PC-9 (cell line): ENCODE measurements at regions not wholly inside any gene's neighbourhood (a gene's known extent, or its start where the extent isn't known, plus 50 kb on each side); places are given as distances from the start of the nearest gene placed in this dataset.
"Not testable (repeated sequence)": the region's sequence is repeated elsewhere in the genome, so short reads cannot be mapped to it uniquely, and the experiment has no call there.

ENCODE experiments used
- BruUV-seq: library from RNA; stranded (reverse); fragments of 400-500 nt; replicated peaks from 2 replicates; lab custom pipeline; 2021; lab: Mats Ljungman, UMichigan
- CTCF ChIA-PET: fragments of 300-600 bp; sonication (Branson Sonifier 250); formaldehyde crosslinking; loops from one replicate; lab custom pipeline; 2022; ENCODE audit warnings: antibody characterized with exemption; lab: Charles Lee
- POLR2A ChIA-PET: fragments of 300-600 bp; sonication (Branson Sonifier 250); formaldehyde crosslinking; loops from one replicate; lab custom pipeline; 2022; ENCODE audit warnings: antibody characterized with exemption; ENCODE audit not compliant: unreplicated experiment; lab: Charles Lee
- DNase-seq, 2 experiments: peaks; one replicate each; pipeline versions ENCODE4 v3.0.0 to v3.0.0-alpha.2; 2015 to 2022; ENCODE audit warnings: mixed read lengths in 1 of 2
- H2AFZ ChIP-seq: fragments of 200-600 bp; sonication (generic); 2 replicates; pipeline ENCODE4 v1.8.1; 2017; ENCODE audit warnings: antibody characterized with exemption
- H3F3A ChIP-seq: fragments of 200-600 bp; sonication (generic); 2 replicates; pipeline ENCODE4 v1.8.1; 2017; ENCODE audit warnings: antibody characterized with exemption, mild to moderate bottlenecking, low read depth; ENCODE audit not compliant: insufficient read depth
- H3K27ac ChIP-seq: fragments of 200-600 bp; sonication (generic); 2 replicates; pipeline ENCODE4 v1.6.1; 2016; ENCODE audit warnings: mixed run types
- H3K27me3 ChIP-seq: fragments of 200-600 bp; sonication (generic); 2 replicates; pipeline ENCODE4 v1.6.1; 2016; ENCODE audit warnings: low read depth, mixed run types; ENCODE audit not compliant: insufficient read depth
- H3K36me3 ChIP-seq: fragments of 200-600 bp; sonication (generic); 2 replicates; pipeline ENCODE4 v1.6.1; 2016; ENCODE audit warnings: low read depth, mixed run types
- H3K4me1 ChIP-seq: fragments of 200-600 bp; sonication (generic); replicated peaks from 2 replicates; pipeline ENCODE4 v1.6.1; 2016; ENCODE audit warnings: mixed run types; ENCODE audit not compliant: insufficient read depth
- H3K4me2 ChIP-seq: fragments of 200-600 bp; sonication (generic); 2 replicates; pipeline ENCODE4 v1.6.1; 2017; ENCODE audit warnings: mixed run types
- H3K4me3 ChIP-seq: fragments of 200-600 bp; sonication (generic); 2 replicates; pipeline ENCODE4 v1.6.1; 2016; ENCODE audit warnings: mixed run types
- H3K79me2 ChIP-seq: fragments of 200-600 bp; sonication (generic); 2 replicates; pipeline ENCODE4 v1.6.1; 2017; ENCODE audit warnings: low read depth, mixed run types
- H3K9me2 ChIP-seq: fragments of 200-600 bp; sonication (generic); 2 replicates; pipeline ENCODE4 v1.8.1; 2017; ENCODE audit warnings: mild to moderate bottlenecking; ENCODE audit not compliant: insufficient read depth
- H3K9me3 ChIP-seq: fragments of 200-600 bp; sonication (generic); 2 replicates; pipeline ENCODE4 v1.8.1; 2016; ENCODE audit warnings: low read depth; ENCODE audit not compliant: insufficient read depth
- H4K20me1 ChIP-seq: fragments of 200-600 bp; sonication (generic); 2 replicates; pipeline ENCODE4 v1.8.1; 2017; ENCODE audit not compliant: insufficient read depth
- CTCF ChIP-seq: fragments of 200-600 bp; sonication (generic); conservative IDR thresholded peaks from 2 replicates; pipeline ENCODE4 v1.6.1; 2017; ENCODE audit warnings: mixed run types, antibody characterized with exemption, mild to moderate bottlenecking, moderate library complexity
- EZH2 ChIP-seq: fragments of 200-600 bp; sonication (generic); IDR thresholded peaks from 2 replicates; pipeline ENCODE4 v1.8.0; 2017; ENCODE audit warnings: antibody characterized with exemption, low read depth
- intact Hi-C: fragments of 100-400 bp; cut with micrococcal nuclease; formaldehyde crosslinking; loops from one replicate; pipeline ENCODE4 v1.10.0; 2022; ENCODE audit not compliant: unreplicated experiment

- intact Hi-C loops, result no loop called here
- H3K9me3 ChIP-seq, result no peaks in the 10 kb centered on the region; the same call in 1 of the 2 replicates
- no peaks in the 10 kb centered on the region for H3K79me2 ChIP-seq
- TF ChIP-seq EZH2 (no peak), CTCF (no peak)
- no peaks in the 10 kb centered on the region for H3K27me3 ChIP-seq
- DNase-seq, result no peak
- H3F3A ChIP-seq, result no peaks in the 10 kb centered on the region
- BruUV-seq, result no TSS peak
- H3K36me3 ChIP-seq, result no peaks in the 10 kb centered on the region
- no peak overlapping the region for H2AFZ ChIP-seq
- H3K4me3 ChIP-seq, result no peak overlapping the region
- H4K20me1 ChIP-seq, result no peaks in the 10 kb centered on the region
- H3K4me1 ChIP-seq, result no peaks in the 10 kb centered on the region
- POLR2A ChIA-PET, result interaction anchor here (0.6 kb wide), 1 partner anchor 33 kb away, joined by 5 read pairs; no protein-coding TSS in a partner anchor
- H3K27ac ChIP-seq, result no peak overlapping the region
- H3K9me2 ChIP-seq, result no peaks in the 10 kb centered on the region
- CTCF ChIA-PET, result interaction anchor here (0.8 kb wide), 1 partner anchor 540 kb away, joined by 3 read pairs; no protein-coding TSS in a partner anchor
- H3K4me2 ChIP-seq, result no peak overlapping the region
Observed at GRCh38 chr12:20063116-20063515, 305.2 kb upstream of the PDE3A start.

- Histone ChIP-seq H2AFZ (no peak overlapping the region), H4K20me1 (no peaks in the 10 kb centered on the region), H3K9me3 (no peaks in the 10 kb centered on the region), H3K4me2 (no peak overlapping the region), H3K27me3 (no peaks in the 10 kb centered on the region), H3F3A (no peaks in the 10 kb centered on the region), H3K4me1 (no peaks in the 10 kb centered on the region), H3K79me2 (no peaks in the 10 kb centered on the region), H3K9me2 (no peaks in the 10 kb centered on the region), H3K4me3 (no peak overlapping the region), H3K27ac (no peak overlapping the region), H3K36me3 (no peaks in the 10 kb centered on the region)
- TF ChIP-seq CTCF (no peak), EZH2 (no peak)
- intact Hi-C loops, result loop anchor here (2.0 kb wide), 1 partner anchor 25 kb away; no protein-coding TSS in a partner anchor
- ChIA-PET CTCF (no interaction called here), POLR2A (no interaction called here)
- BruUV-seq, result no TSS peak
- no peak for DNase-seq
Observed at GRCh38 chr12:20077618-20078017, 290.7 kb upstream of the PDE3A start.

GRCh38 chr12:20089077-20089476, 279.3 kb upstream of the PDE3A start:
- Histone ChIP-seq H3K36me3 (no peaks in the 10 kb centered on the region), H3K9me2 (no peaks in the 10 kb centered on the region), H2AFZ (no peak overlapping the region), H3K79me2 (no peaks in the 10 kb centered on the region), H3F3A (no peaks in the 10 kb centered on the region), H3K27ac (no peak overlapping the region), H3K27me3 (no peaks in the 10 kb centered on the region), H4K20me1 (no peaks in the 10 kb centered on the region), H3K4me2 (no peak overlapping the region), H3K4me1 (no peaks in the 10 kb centered on the region), H3K4me3 (no peak overlapping the region), H3K9me3 (no peaks in the 10 kb centered on the region)
- POLR2A ChIA-PET, result no interaction called here
- no peak for DNase-seq
- BruUV-seq, result no TSS peak
- TF ChIP-seq EZH2 (no peak), CTCF (no peak)
- CTCF ChIA-PET, result no interaction called here
- intact Hi-C loops, result no loop called here

GRCh38 chr12:20093190-20093810, 275.0 kb upstream of the PDE3A start:
- CTCF ChIA-PET, H3K9me2 ChIP-seq, H3K4me1 ChIP-seq, H3K27ac ChIP-seq, POLR2A ChIA-PET, H3K79me2 ChIP-seq, H2AFZ ChIP-seq, H3K27me3 ChIP-seq, H3K36me3 ChIP-seq, H3F3A ChIP-seq, H4K20me1 ChIP-seq, H3K4me3 ChIP-seq, intact Hi-C loops, BruUV-seq, H3K9me3 ChIP-seq, H3K4me2 ChIP-seq, DNase-seq: not testable (repeated sequence)
